Right lobe of liver (tissue), 6 donors: ENCODE measurements at regions not wholly inside any gene's neighbourhood (a gene's known extent, or its start where the extent isn't known, plus 50 kb on each side); places are given as distances from the start of the nearest gene placed in this dataset.

Experiments
- ATAC-seq, 4 donors: fragments of 200-7000 bp; cut with Tn5 transposase; one replicate each; pipeline ENCODE4 v1.9.1; 2020; ENCODE audit warnings: mild to moderate bottlenecking in 4 of 4, moderate library complexity in 4 of 4
- DNase-seq, 3 donors: peaks; one replicate each; pipeline ENCODE4 v3.0.0-alpha.2; 2020
- H3K27ac ChIP-seq, 3 donors: fragments of 200-600 bp; one replicate each; pipeline ENCODE4 v1.8.0; 2022
- H3K27me3 ChIP-seq, 2 donors: fragments of 200-600 bp; one replicate each; pipeline ENCODE4 v1.8.0; 2022
- H3K36me3 ChIP-seq, 4 donors: fragments of 200-600 bp; sonication (generic) in 1 of 4; one replicate each; pipeline versions ENCODE4 v1.5.1 to v1.8.0; 2017 to 2022; ENCODE audit warnings: control low read depth in 1 of 4
- H3K4me1 ChIP-seq, 4 donors: fragments of 200-600 bp; sonication (generic) in 1 of 4; one replicate each; pipeline versions ENCODE4 v1.5.1 to v1.8.0; 2017 to 2022; ENCODE audit warnings: control low read depth in 1 of 4
- H3K4me3 ChIP-seq, 3 donors: fragments of 200-600 bp; one replicate each; pipeline ENCODE4 v1.8.0; 2022
- H3K9me3 ChIP-seq, 4 donors: fragments of 200-600 bp; sonication (generic) in 1 of 4; one replicate each; pipeline versions ENCODE4 v1.5.1 to v1.8.0; 2017 to 2022; ENCODE audit warnings: control low read depth in 1 of 4
- POLR2A ChIP-seq: fragments of 450-650 bp; IDR thresholded peaks from one replicate; pipeline ENCODE4 v1.6.1; 2017; ENCODE audit warnings: antibody characterized with exemption, mild to moderate bottlenecking
- WGBS: methylation state at CpG from one replicate; pipeline ENCODE4 v1.1.6; 2018; ENCODE audit warnings: low coverage, low lambda C conversion rate; ENCODE audit not compliant: insufficient coverage; ENCODE audit errors: missing lambda C conversion rate; 5-methylcytosine and 5-hydroxymethylcytosine counted together
- intact Hi-C, 2 donors: fragments of 100-400 bp; cut with DNase I; formaldehyde crosslinking; loops; one replicate each; pipeline versions ENCODE4 v1.11.2 to v1.14.1; 2022
- TF ChIP-seq, protein P1 (sequence below), 4 donors: fragments of 200-600 bp in 3 of 4; fragments of 450-650 bp in 1 of 4; IDR thresholded peaks; one replicate each; pipeline versions ENCODE4 v1.5.1 to v1.8.0; 2016 to 2022; ENCODE audit warnings: antibody characterized with exemption in 4 of 4, mild to moderate bottlenecking in 2 of 4
- donor health status: DM: no; HTN: yes; CAD: no.
- donor health status: DM: no; HTN: no; CAD: no.
- donor health status: DM: no; HTN: no; CAD: no.
- donor health status: DM: no; HTN: yes; CAD: no.
- donor health status: DM: no; HTN: yes; CAD: no.

- ATAC-seq, result no peak
- TF ChIP-seq, protein P1, sequence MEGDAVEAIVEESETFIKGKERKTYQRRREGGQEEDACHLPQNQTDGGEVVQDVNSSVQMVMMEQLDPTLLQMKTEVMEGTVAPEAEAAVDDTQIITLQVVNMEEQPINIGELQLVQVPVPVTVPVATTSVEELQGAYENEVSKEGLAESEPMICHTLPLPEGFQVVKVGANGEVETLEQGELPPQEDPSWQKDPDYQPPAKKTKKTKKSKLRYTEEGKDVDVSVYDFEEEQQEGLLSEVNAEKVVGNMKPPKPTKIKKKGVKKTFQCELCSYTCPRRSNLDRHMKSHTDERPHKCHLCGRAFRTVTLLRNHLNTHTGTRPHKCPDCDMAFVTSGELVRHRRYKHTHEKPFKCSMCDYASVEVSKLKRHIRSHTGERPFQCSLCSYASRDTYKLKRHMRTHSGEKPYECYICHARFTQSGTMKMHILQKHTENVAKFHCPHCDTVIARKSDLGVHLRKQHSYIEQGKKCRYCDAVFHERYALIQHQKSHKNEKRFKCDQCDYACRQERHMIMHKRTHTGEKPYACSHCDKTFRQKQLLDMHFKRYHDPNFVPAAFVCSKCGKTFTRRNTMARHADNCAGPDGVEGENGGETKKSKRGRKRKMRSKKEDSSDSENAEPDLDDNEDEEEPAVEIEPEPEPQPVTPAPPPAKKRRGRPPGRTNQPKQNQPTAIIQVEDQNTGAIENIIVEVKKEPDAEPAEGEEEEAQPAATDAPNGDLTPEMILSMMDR (IDR thresholded peaks at IDR 0.05), result no peak
- TF ChIP-seq POLR2A, result no peak
- WGBS, result 64% methylated on average over 4 of the region's 19 CpGs
- H3K4me3 ChIP-seq, result no peak overlapping the region
- intact Hi-C loops, result no loop called here
- no peaks in the 10 kb centered on the region for H3K36me3 ChIP-seq
- no peaks in the 10 kb centered on the region for H3K4me1 ChIP-seq
- no peak for DNase-seq
- no peaks in the 10 kb centered on the region for H3K27me3 ChIP-seq
- H3K27ac ChIP-seq, result no peak overlapping the region
- H3K9me3 ChIP-seq, result no peaks in the 10 kb centered on the region
These were observed 632.2 kb downstream of the TRAM1L1 start for GRCh38 chr4:116453127-116453526.

DNA sequence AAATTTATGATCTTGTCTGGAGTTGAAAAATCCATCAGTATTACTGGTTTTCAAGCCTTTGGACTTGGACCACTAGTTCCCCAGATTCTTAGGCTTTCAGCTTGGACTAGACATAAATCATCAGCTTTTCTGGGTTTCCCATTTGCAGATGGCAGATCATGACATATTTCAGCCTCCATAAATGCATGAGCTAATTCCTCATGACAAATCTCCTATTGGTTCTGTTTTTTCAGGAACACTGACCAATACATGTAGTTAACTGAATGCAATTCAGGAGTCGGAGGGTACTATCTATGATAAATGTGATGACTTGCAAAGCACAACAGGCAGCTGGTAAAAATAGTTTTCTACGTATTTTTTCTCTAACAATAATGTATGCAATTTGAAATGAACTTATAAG is 635.6 kb downstream of the TRAM1L1 start:
- Histone ChIP-seq H3K4me1 (no peaks in the 10 kb centered on the region), H3K27me3 (no peaks in the 10 kb centered on the region), H3K4me3 (no peak overlapping the region), H3K9me3 (no peaks in the 10 kb centered on the region), H3K27ac (no peak overlapping the region), H3K36me3 (no peaks in the 10 kb centered on the region)
- ATAC-seq (no peak), DNase-seq (no peak)
- WGBS, result 50% methylated on average over 2 of the region's 2 CpGs
- intact Hi-C loops, result no loop called here
- no peak for TF ChIP-seq POLR2A
- TF ChIP-seq, protein P1 (IDR thresholded peaks at IDR 0.05), result no peak

GRCh38 chr4:116444117-116444516 is 641.3 kb downstream of the TRAM1L1 start:
- H3K9me3 ChIP-seq, result no peaks in the 10 kb centered on the region
- no peak overlapping the region for H3K27ac ChIP-seq
- ATAC-seq, result no peak
- intact Hi-C loops, result no loop called here
- no peaks in the 10 kb centered on the region for H3K27me3 ChIP-seq
- no peak overlapping the region for H3K4me3 ChIP-seq
- H3K36me3 ChIP-seq, result no peaks in the 10 kb centered on the region
- TF ChIP-seq POLR2A, result no peak
- TF ChIP-seq, protein P1 (IDR thresholded peaks at IDR 0.05), result no peak
- H3K4me1 ChIP-seq, result no peaks in the 10 kb centered on the region
- no peak for DNase-seq

DNA sequence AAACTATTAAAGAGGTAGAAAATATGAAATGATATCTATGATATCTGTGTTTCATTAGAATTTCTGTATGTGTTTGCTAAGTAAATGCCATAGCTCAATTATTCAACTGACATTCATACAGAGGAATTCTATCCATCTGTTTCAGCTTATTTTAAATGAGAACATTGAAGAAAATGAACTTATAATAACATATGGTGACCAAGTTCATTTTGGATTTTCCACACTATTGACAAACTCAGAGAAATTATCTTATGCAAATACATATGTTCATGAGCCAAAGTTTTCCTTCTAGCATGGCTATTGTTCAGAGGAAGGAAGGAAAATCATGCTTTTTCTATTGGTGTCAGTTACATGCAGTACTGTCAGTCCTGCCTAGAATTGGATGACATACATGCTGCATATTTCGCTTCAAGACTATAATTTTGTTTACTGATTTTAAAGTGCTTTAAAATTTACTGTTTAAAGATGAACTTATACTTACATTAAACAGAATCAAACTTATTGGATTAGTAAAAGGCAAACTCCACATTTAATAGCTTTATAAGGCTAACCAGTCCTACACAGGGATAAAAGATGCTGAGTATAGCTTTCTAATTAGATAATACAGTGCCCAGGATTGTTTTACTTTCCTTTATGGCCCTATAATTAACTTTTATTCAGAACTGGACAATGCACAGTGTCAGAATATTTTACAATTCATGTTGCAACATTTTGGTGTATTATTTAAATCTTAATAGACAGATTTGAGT is 646.2 kb downstream of the TRAM1L1 start:
- intact Hi-C loops, result no loop called here
- DNase-seq (no peak), ATAC-seq (no peak)
- Histone ChIP-seq H3K9me3 (no peaks in the 10 kb centered on the region), H3K36me3 (no peaks in the 10 kb centered on the region), H3K4me1 (no peaks in the 10 kb centered on the region), H3K27me3 (no peaks in the 10 kb centered on the region), H3K27ac (no peak overlapping the region), H3K4me3 (no peak overlapping the region)
- 29% methylated on average over 1 of the region's 1 CpG for WGBS
- TF ChIP-seq, protein P1 (IDR thresholded peaks at IDR 0.05), result no peak
- no peak for TF ChIP-seq POLR2A

DNA sequence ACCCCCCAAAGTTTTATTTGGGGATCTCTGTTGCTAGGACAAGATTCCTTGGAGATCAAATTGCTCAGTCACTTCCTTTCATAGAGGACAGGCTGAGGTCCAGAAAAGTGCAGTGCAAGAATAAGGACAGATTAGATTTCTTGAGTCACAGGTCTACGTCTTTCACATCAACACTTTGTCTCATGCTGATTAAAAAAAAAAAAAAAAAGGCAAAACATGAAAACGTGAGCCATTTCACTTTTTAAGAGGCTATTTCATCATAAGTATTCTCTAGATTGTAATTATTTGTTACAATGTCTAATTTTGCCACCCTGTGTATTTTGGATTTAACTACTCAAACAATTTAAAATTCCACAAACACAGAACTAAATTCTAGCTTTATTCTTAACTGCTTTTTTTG is 647.0 kb downstream of the TRAM1L1 start:
- intact Hi-C loops, result no loop called here
- no peak for ATAC-seq

More for the DNA sequence above, 647.0 kb downstream of the TRAM1L1 start:
- Histone ChIP-seq H3K27me3 (no peaks in the 10 kb centered on the region), H3K4me1 (no peaks in the 10 kb centered on the region), H3K9me3 (no peaks in the 10 kb centered on the region), H3K4me3 (no peak overlapping the region), H3K27ac (no peak overlapping the region), H3K36me3 (no peaks in the 10 kb centered on the region)
- DNase-seq, result no peak
- TF ChIP-seq, protein P1 (IDR thresholded peaks at IDR 0.05), result no peak
- no peak for TF ChIP-seq POLR2A
- WGBS, result 21% methylated on average over 2 of the region's 2 CpGs
